Neural cell (in vitro differentiated cells): ENCODE measurements at regions not wholly inside any gene's neighbourhood (a gene's known extent, or its start where the extent isn't known, plus 50 kb on each side); places are given as distances from the start of the nearest gene placed in this dataset.

Source experiments
- CTCF ChIP-seq: fragments of 450-650 bp; IDR thresholded peaks from 2 replicates; pipeline ENCODE4 v1.5.1; 2014; ENCODE audit warnings: antibody characterized with exemption, mild to moderate bottlenecking, moderate library complexity; ENCODE audit not compliant: poor library complexity, severe bottlenecking
- EP300 ChIP-seq: fragments of 450-650 bp; conservative IDR thresholded peaks from 2 replicates; pipeline ENCODE4 v1.6.1; 2014; ENCODE audit warnings: antibody characterized with exemption, mild to moderate bottlenecking, moderate library complexity; ENCODE audit not compliant: poor library complexity, severe bottlenecking
- EZH2 ChIP-seq: fragments of 200-600, 300-800 bp; shearing (Covaris generic), sonication (generic); IDR thresholded peaks from 2 replicates; pipeline ENCODE4 v1.6.1; 2014; ENCODE audit warnings: antibody characterized with exemption, low read length, borderline replicate concordance, mild to moderate bottlenecking; ENCODE audit not compliant: insufficient read depth, poor library complexity, severe bottlenecking
- POLR2AphosphoS5 ChIP-seq: IDR thresholded peaks from 2 replicates; pipeline ENCODE4 v1.6.1; 2012
- RAD21 ChIP-seq: fragments of 450-650 bp; conservative IDR thresholded peaks from 2 replicates; pipeline ENCODE4 v1.6.1; 2014; ENCODE audit warnings: antibody characterized with exemption, mild to moderate bottlenecking, moderate library complexity
- SMC3 ChIP-seq: fragments of 450-650 bp; conservative IDR thresholded peaks from 2 replicates; pipeline ENCODE4 v1.6.1; 2014; ENCODE audit warnings: antibody characterized with exemption, mild to moderate bottlenecking, moderate library complexity; ENCODE audit not compliant: poor library complexity
- TAF1 ChIP-seq: IDR thresholded peaks from 2 replicates; pipeline ENCODE4 v1.6.1; 2012; ENCODE audit warnings: low read depth
- TF ChIP-seq, protein P1 (sequence below): IDR thresholded peaks from 2 replicates; pipeline ENCODE4 v1.6.1; 2012; ENCODE audit warnings: borderline replicate concordance

- TF ChIP-seq CTCF, result no peak
- TF ChIP-seq RAD21, result no peak
- no peak for TF ChIP-seq EP300
- TF ChIP-seq, protein P1, sequence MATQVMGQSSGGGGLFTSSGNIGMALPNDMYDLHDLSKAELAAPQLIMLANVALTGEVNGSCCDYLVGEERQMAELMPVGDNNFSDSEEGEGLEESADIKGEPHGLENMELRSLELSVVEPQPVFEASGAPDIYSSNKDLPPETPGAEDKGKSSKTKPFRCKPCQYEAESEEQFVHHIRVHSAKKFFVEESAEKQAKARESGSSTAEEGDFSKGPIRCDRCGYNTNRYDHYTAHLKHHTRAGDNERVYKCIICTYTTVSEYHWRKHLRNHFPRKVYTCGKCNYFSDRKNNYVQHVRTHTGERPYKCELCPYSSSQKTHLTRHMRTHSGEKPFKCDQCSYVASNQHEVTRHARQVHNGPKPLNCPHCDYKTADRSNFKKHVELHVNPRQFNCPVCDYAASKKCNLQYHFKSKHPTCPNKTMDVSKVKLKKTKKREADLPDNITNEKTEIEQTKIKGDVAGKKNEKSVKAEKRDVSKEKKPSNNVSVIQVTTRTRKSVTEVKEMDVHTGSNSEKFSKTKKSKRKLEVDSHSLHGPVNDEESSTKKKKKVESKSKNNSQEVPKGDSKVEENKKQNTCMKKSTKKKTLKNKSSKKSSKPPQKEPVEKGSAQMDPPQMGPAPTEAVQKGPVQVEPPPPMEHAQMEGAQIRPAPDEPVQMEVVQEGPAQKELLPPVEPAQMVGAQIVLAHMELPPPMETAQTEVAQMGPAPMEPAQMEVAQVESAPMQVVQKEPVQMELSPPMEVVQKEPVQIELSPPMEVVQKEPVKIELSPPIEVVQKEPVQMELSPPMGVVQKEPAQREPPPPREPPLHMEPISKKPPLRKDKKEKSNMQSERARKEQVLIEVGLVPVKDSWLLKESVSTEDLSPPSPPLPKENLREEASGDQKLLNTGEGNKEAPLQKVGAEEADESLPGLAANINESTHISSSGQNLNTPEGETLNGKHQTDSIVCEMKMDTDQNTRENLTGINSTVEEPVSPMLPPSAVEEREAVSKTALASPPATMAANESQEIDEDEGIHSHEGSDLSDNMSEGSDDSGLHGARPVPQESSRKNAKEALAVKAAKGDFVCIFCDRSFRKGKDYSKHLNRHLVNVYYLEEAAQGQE, result no peak
- TF ChIP-seq POLR2AphosphoS5, result no peak
- TF ChIP-seq TAF1, result no peak
- no peak for TF ChIP-seq EZH2
- no peak for TF ChIP-seq SMC3
These were observed 549.0 kb downstream of the KCNT2 start for GRCh38 chr1:196059210-196059609.
